Stimulated activated naive CD8-positive, alpha-beta T cell treated with anti-CD3 and anti-CD28 coated beads, Interleukin-15, Interleukin-2, amounts not matched to agents 100 ng/mL and 50 ng/mL, for 24 hours (primary cell): ENCODE measurements at regions not wholly inside any gene's neighbourhood (a gene's known extent, or its start where the extent isn't known, plus 50 kb on each side); places are given as distances from the start of the nearest gene placed in this dataset.
"Not testable (repeated sequence)": the region's sequence is repeated elsewhere in the genome, so short reads cannot be mapped to it uniquely, and the experiment has no call there.

Experiments
- H3K27ac Mint-ChIP-seq: one replicate; pipeline ENCODE4 v1.8.0; 2021; ENCODE audit warnings: mild to moderate bottlenecking, mixed read lengths
- H3K27me3 Mint-ChIP-seq: one replicate; pipeline ENCODE4 v1.8.0; 2021; ENCODE audit warnings: mixed read lengths
- H3K36me3 Mint-ChIP-seq: one replicate; pipeline ENCODE4 v1.8.0; 2021; ENCODE audit warnings: low read depth, mixed read lengths
- H3K4me1 Mint-ChIP-seq: one replicate; pipeline ENCODE4 v1.8.0; 2021; ENCODE audit warnings: low read depth, mixed read lengths
- H3K4me3 Mint-ChIP-seq: one replicate; pipeline ENCODE4 v1.8.0; 2021; ENCODE audit warnings: mild to moderate bottlenecking, mixed read lengths
- H3K9me3 Mint-ChIP-seq: one replicate; pipeline ENCODE4 v1.8.0; 2021; ENCODE audit warnings: mixed read lengths

GRCh38 chr22:44636502-44637206 is 65.3 kb upstream of the PRR5 start:
- H3K27me3 Mint-ChIP-seq, H3K4me3 Mint-ChIP-seq, H3K27ac Mint-ChIP-seq, H3K36me3 Mint-ChIP-seq, H3K9me3 Mint-ChIP-seq, H3K4me1 Mint-ChIP-seq: not testable (repeated sequence)

GRCh38 chr22:44635567-44635966 is 66.4 kb upstream of the PRR5 start:
- H3K4me3 Mint-ChIP-seq, H3K27ac Mint-ChIP-seq, H3K9me3 Mint-ChIP-seq, H3K27me3 Mint-ChIP-seq, H3K36me3 Mint-ChIP-seq, H3K4me1 Mint-ChIP-seq: not testable (repeated sequence)

DNA sequence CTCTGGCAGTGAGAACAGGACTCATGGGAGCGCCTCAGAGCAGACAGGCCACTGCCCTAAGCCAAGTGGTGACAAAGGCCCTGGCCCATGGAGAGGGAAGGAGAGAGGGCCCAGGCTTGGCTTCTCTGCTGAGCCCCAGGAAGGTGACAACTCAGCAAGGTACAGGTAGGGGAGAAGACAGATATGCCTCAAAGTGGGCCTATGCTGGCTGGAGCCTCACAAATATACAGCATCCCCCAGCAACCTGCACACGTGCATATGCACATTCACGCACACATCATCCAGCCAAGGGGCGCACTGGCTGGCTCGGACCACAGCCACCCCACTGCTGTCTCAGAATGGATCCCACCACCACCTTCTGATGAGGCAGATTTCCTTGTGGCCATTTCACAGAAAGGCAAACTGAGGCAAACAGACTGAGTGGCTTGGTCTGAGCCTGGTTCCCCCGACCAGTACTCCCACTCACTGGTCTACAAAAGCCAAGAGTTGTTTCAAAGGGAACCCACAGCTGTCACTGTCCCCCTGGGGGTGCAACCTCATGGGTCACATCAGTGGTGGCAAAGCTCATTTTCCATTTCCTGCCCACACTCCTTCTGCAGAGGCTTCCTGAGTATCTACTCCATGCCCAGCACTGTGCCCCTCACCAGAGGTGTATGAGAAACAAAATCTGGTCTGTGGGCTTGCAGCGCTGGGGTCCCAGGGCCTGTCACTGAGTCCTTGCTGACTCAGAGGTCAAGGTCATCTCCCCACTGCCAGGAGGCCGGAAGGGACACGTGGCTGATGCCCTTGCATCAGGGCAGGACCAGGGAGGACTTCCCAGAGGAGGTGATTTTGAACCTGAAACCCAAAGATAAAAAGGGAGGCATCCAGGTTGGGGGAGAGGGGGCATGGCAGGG is 67.3 kb upstream of the PRR5 start:
- Mint-ChIP-seq H3K27me3 (no peaks in the 10 kb centered on the region), H3K4me1 (peaks cover 5% of the 10 kb centered on the region), H3K27ac (no peak overlapping the region), H3K36me3 (no peaks in the 10 kb centered on the region), H3K4me3 (no peak overlapping the region), H3K9me3 (no peaks in the 10 kb centered on the region)

- no peaks in the 10 kb centered on the region for H3K9me3 Mint-ChIP-seq
- H3K27ac Mint-ChIP-seq = no peak overlapping the region
- H3K4me3 Mint-ChIP-seq = no peak overlapping the region
- H3K4me1 Mint-ChIP-seq = peaks cover 5% of the 10 kb centered on the region
- H3K36me3 Mint-ChIP-seq = no peaks in the 10 kb centered on the region
- no peaks in the 10 kb centered on the region for H3K27me3 Mint-ChIP-seq
Observed at GRCh38 chr22:44633647-44634046, 68.4 kb upstream of the PRR5 start.

DNA sequence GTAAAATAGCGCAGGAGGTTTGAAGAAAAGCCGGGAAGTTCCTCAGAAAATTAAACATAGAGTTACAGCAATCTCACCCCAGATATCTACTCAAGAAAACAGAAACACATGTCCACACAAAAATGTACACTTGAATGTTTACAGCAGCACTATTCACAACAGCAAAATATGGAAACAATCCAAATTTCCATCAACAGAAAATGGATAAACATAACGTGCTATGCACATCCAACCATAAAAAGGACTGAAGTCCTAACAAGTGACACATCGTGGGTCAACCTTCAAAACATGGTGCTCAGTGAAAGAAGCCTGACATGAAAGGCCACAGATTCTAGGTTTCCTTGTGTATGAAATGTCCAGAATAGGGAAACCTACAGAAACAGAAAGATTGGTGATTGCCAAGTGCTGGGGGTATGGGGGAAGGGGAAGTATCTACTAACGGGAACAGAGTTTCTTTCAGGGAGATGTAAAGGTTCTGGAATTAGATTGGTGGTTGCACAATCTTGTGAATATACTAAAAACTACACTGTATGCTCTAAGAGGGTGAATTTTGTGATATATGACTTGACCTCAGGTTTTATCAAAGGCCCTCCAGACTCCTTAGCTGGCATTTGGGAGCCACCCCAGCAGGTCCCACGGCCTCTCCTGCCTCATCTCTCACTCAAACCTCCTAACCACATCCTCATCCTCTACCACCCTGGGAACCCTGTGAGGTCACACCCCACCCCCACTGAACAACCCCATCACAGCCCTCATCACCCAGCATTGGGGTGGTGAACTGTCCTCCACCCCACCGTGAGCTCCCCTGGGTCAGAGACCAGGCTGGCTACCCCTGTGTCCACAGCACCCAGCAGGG is 69.2 kb upstream of the PRR5 start:
- H3K4me3 Mint-ChIP-seq = no peak overlapping the region
- H3K9me3 Mint-ChIP-seq = no peaks in the 10 kb centered on the region
- H3K36me3 Mint-ChIP-seq = no peaks in the 10 kb centered on the region
- H3K27ac Mint-ChIP-seq = no peak overlapping the region
- peaks cover 5% of the 10 kb centered on the region for H3K4me1 Mint-ChIP-seq
- H3K27me3 Mint-ChIP-seq = no peaks in the 10 kb centered on the region

DNA sequence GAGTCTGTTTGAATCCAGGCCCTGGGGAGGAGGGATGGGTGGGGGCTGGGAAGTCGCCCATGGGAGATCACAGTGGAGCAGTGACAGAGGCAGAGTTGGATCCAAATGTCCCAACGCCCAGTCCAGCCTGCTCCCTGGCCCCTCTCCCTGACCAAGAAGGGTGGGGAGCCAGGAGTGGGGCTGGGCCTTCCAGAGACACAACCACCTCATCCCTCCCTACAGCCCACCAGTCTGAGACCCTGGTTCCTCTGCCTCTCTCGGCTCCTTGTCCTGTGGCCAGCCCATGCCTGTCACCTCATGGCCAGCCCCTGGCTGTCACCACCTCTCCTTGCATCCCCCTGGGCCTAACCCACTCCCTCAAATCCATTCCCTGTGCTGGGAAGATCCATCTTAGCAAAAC is 71.2 kb upstream of the PRR5 start:
- H3K27me3 Mint-ChIP-seq = no peaks in the 10 kb centered on the region
- no peaks in the 10 kb centered on the region for H3K9me3 Mint-ChIP-seq
- H3K4me1 Mint-ChIP-seq = peaks cover 5% of the 10 kb centered on the region
- H3K4me3 Mint-ChIP-seq = no peak overlapping the region
- H3K27ac Mint-ChIP-seq = no peak overlapping the region
- no peaks in the 10 kb centered on the region for H3K36me3 Mint-ChIP-seq

GRCh38 chr22:44628835-44629234 is 73.2 kb upstream of the PRR5 start:
- H3K36me3 Mint-ChIP-seq = no peaks in the 10 kb centered on the region
- H3K27me3 Mint-ChIP-seq = no peaks in the 10 kb centered on the region
- no peak overlapping the region for H3K27ac Mint-ChIP-seq
- H3K4me3 Mint-ChIP-seq = no peak overlapping the region
- H3K4me1 Mint-ChIP-seq = no peaks in the 10 kb centered on the region
- H3K9me3 Mint-ChIP-seq = no peaks in the 10 kb centered on the region

DNA sequence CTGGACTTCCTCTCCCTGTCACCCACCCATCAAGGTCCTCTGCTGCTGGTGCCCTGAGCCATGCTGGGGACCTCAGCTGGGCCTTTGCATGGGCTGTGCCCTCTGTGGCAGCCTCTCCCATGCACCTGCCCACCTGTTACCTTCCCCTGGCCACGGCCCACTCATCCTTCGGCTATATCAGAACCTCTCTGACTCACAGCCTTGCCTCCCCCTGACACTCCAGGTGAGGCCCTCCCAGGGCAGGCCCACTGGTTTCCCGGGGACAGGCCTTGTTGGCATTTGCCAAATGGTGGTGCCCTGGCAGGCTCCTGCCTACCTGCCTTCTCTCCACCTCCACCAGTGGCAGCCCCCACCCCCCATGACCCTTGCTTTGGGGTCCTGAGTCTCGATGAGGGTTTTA is 73.7 kb upstream of the PRR5 start:
- no peak overlapping the region for H3K27ac Mint-ChIP-seq
- H3K27me3 Mint-ChIP-seq = no peaks in the 10 kb centered on the region
- no peaks in the 10 kb centered on the region for H3K4me1 Mint-ChIP-seq
- H3K36me3 Mint-ChIP-seq = no peaks in the 10 kb centered on the region
- H3K4me3 Mint-ChIP-seq = no peak overlapping the region
- H3K9me3 Mint-ChIP-seq = no peaks in the 10 kb centered on the region

- Mint-ChIP-seq H3K9me3 (no peaks in the 10 kb centered on the region), H3K27ac (no peak overlapping the region), H3K4me1 (no peaks in the 10 kb centered on the region), H3K27me3 (no peaks in the 10 kb centered on the region), H3K36me3 (no peaks in the 10 kb centered on the region), H3K4me3 (no peak overlapping the region)
Observed at GRCh38 chr22:44627521-44628139, 74.4 kb upstream of the PRR5 start.

DNA sequence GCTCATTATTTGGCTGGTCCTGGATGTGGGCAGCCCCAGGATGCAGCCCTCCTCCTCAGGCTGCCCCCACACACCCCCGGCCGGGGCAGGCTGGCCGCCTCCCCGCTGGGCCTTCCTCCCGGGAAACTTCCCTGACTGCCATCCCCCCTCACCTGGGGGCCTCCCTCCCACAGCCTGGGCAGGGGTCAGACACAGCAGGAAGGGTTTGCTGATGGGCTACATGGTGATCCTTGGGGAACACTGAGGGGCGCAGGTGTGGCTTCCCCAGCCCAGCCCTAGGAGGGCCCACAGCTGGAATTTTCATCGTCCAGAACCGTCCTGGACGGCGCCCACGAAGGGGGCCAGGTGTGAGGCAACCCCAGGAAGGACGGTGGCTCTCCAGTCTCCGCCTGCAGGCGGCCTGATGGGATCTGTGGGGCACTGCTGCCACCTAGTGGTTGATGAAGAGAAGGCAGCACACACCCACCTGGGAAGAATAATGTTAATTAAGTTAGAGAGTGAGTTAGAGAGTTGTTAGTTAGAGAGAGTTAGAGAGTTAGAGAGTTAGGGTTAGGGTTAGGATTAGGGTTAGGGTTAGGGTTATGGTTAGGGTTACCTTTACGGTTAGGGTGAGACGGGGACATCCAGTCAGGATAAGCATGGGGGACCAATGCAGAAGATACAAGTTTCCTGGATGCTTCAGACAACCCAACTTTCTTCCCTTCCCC is 75.9 kb upstream of the PRR5 start:
- H3K4me3 Mint-ChIP-seq = no peak overlapping the region
- H3K36me3 Mint-ChIP-seq = no peaks in the 10 kb centered on the region
- no peaks in the 10 kb centered on the region for H3K27me3 Mint-ChIP-seq
- H3K9me3 Mint-ChIP-seq = no peaks in the 10 kb centered on the region
- no peaks in the 10 kb centered on the region for H3K4me1 Mint-ChIP-seq
- no peak overlapping the region for H3K27ac Mint-ChIP-seq

DNA sequence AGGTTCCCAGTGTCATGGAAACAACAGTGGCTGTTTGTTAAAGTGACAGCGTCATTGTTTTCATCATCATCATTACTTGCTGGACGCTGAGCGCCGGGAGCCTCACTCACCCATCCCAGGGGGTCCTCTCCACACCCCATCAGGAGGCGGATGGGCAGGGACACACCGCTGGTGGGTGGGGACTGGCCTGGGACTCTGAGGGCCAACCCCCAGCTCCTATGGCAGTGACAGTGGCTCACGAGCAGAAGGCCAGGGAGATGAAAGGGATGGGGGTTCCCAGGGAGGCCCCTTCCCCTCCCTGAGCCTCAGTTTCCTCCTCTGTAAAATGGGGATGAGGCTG is 76.6 kb upstream of the PRR5 start:
- Mint-ChIP-seq H3K4me1 (no peaks in the 10 kb centered on the region), H3K4me3 (no peak overlapping the region), H3K36me3 (no peaks in the 10 kb centered on the region), H3K27ac (no peak overlapping the region), H3K9me3 (no peaks in the 10 kb centered on the region), H3K27me3 (no peaks in the 10 kb centered on the region)

- Mint-ChIP-seq H3K36me3 (no peaks in the 10 kb centered on the region), H3K9me3 (no peaks in the 10 kb centered on the region), H3K27ac (no peak overlapping the region), H3K4me1 (no peaks in the 10 kb centered on the region), H3K4me3 (no peak overlapping the region), H3K27me3 (no peaks in the 10 kb centered on the region)
Observed at GRCh38 chr22:44624689-44625420, 77.1 kb upstream of the PRR5 start.

DNA sequence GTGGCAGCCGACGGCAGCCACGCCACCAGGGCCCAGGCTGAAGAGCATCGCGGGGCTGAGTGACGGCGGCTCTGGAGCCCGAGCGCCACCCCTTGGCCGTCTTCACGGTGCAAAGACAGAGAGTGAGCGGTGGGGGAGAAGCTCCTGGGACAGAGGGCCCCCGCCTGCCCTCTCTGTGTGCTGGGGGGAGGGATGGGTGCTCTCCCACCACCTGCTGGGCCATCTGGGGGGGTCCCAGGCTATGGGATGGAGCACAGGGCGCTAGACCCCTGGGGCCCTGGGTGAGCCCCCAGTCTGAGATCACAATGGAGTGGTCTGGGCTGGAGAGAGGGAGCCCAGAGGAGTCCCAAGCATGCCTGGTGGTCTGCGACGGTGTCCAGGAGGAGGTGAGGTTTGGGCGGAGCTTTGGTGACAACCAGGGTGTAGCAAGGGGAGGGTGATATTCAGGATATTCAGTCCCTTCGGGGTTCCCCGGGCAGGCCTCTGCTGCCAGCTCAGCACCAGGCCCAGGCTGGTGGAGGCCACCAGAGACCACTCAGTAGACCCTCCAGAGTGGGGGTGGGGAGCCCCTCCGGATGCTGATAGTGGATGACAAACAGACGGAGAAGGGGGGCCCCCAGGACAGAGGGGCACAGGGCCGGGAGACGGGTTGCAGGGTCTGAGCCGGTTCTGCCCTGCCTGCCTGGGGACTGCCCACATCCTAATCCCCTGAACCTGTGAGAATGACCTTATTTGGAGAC is 78.1 kb upstream of the PRR5 start:
- no peak overlapping the region for H3K27ac Mint-ChIP-seq
- no peaks in the 10 kb centered on the region for H3K36me3 Mint-ChIP-seq
- H3K27me3 Mint-ChIP-seq = no peaks in the 10 kb centered on the region
- H3K4me3 Mint-ChIP-seq = no peak overlapping the region
- no peaks in the 10 kb centered on the region for H3K4me1 Mint-ChIP-seq
- H3K9me3 Mint-ChIP-seq = no peaks in the 10 kb centered on the region
